T-cell (primary cell): ENCODE measurements at regions not wholly inside any gene's neighbourhood (a gene's known extent, or its start where the extent isn't known, plus 50 kb on each side); places are given as distances from the start of the nearest gene placed in this dataset.

ENCODE experiments used
- ATAC-seq, 4 experiments: fragments of 200-7000 bp in 3 of 4; fragments of 150-1000 bp in 1 of 4; cut with Tn5 transposase; replicated peaks in 1 of 4; 1 replicate in 3 of 4; 2 replicates in 1 of 4; pipeline ENCODE4 v1.10.0; 2021; ENCODE audit warnings: moderate library complexity in 3 of 4, mild to moderate bottlenecking in 2 of 4, moderate number of reproducible peaks in 1 of 4
- CTCF ChIA-PET, 2 donors: fragments of 300-600 bp; sonication (Branson Sonifier 250); formaldehyde crosslinking; loops; one replicate each; lab custom pipeline; 2022; ENCODE audit warnings: antibody characterized with exemption in 2 of 2; lab: Charles Lee
- POLR2A ChIA-PET, 2 donors: fragments of 300-600 bp; sonication (Branson Sonifier 250); formaldehyde crosslinking; loops; one replicate each; lab custom pipeline; 2022; ENCODE audit warnings: antibody characterized with exemption in 2 of 2; lab: Charles Lee
- DNase-seq, 35 experiments: peaks; one replicate each; pipeline versions ENCODE4 v3.0.0 to v3.0.0-alpha.2; 2013 to 2023
- H3K27ac ChIP-seq: one replicate; pipeline ENCODE4 v1.5.1; 2013; ENCODE audit warnings: low read length
- H3K27me3 ChIP-seq, 2 experiments: replicated peaks in 1 of 2; 1 replicate in 1 of 2; 2 replicates in 1 of 2; pipeline versions ENCODE4 v1.6.1 to v1.7.0; 2013; ENCODE audit warnings: low read length in 1 of 2, mixed read lengths in 1 of 2; ENCODE audit not compliant: control insufficient read depth in 2 of 2, insufficient read depth in 2 of 2; ENCODE audit errors: extremely low read depth in 1 of 2
- H3K36me3 ChIP-seq, 2 donors: 1 replicate in 1 of 2; 2 replicates in 1 of 2; pipeline versions ENCODE4 v1.6.1 to v1.7.0; 2013; ENCODE audit warnings: low read length in 1 of 2; ENCODE audit not compliant: control insufficient read depth in 2 of 2, insufficient read depth in 1 of 2; ENCODE audit errors: extremely low read depth in 1 of 2
- H3K4me1 ChIP-seq, 2 experiments: 1 replicate in 1 of 2; 2 replicates in 1 of 2; pipeline versions ENCODE4 v1.6.1 to v1.7.0; 2013; ENCODE audit warnings: low read length in 2 of 2, mixed read lengths in 1 of 2; ENCODE audit not compliant: insufficient read depth in 2 of 2, control insufficient read depth in 1 of 2; ENCODE audit errors: extremely low read depth in 1 of 2
- H3K4me3 ChIP-seq, 2 donors: 1 replicate in 1 of 2; 2 replicates in 1 of 2; pipeline versions ENCODE4 v1.5.1 to v1.7.0; 2013; ENCODE audit warnings: mild to moderate bottlenecking in 2 of 2, low read length in 1 of 2, moderate library complexity in 1 of 2; ENCODE audit not compliant: control insufficient read depth in 1 of 2; ENCODE audit errors: extremely low read depth in 1 of 2
- H3K9me3 ChIP-seq: 2 replicates; pipeline ENCODE4 v1.7.0; 2013
- H3K27ac Mint-ChIP-seq, 2 donors: one replicate each; pipeline ENCODE4 v1.8.0; 2020 to 2021; ENCODE audit warnings: mild to moderate bottlenecking in 2 of 2, mixed read lengths in 2 of 2
- H3K27me3 Mint-ChIP-seq, 2 donors: one replicate each; pipeline ENCODE4 v1.8.0; 2021 to 2022; ENCODE audit warnings: mixed read lengths in 2 of 2
- H3K36me3 Mint-ChIP-seq: one replicate; pipeline ENCODE4 v1.8.0; 2021; ENCODE audit warnings: mixed read lengths
- H3K4me1 Mint-ChIP-seq, 3 donors: one replicate each; pipeline ENCODE4 v1.8.0; 2020 to 2022; ENCODE audit warnings: mixed read lengths in 3 of 3, mild to moderate bottlenecking in 1 of 3
- H3K4me3 Mint-ChIP-seq, 3 donors: one replicate each; pipeline ENCODE4 v1.8.0; 2020 to 2022; ENCODE audit warnings: mild to moderate bottlenecking in 3 of 3, mixed read lengths in 3 of 3, moderate library complexity in 3 of 3
- H3K9me3 Mint-ChIP-seq, 3 donors: one replicate each; pipeline ENCODE4 v1.8.0; 2020 to 2022; ENCODE audit warnings: mixed read lengths in 3 of 3
- WGBS: methylation state at CpG from one replicate; pipeline ENCODE4 v1.1.5; 2013; ENCODE audit warnings: missing lambda C conversion rate; ENCODE audit not compliant: insufficient coverage; 5-methylcytosine and 5-hydroxymethylcytosine counted together

DNA sequence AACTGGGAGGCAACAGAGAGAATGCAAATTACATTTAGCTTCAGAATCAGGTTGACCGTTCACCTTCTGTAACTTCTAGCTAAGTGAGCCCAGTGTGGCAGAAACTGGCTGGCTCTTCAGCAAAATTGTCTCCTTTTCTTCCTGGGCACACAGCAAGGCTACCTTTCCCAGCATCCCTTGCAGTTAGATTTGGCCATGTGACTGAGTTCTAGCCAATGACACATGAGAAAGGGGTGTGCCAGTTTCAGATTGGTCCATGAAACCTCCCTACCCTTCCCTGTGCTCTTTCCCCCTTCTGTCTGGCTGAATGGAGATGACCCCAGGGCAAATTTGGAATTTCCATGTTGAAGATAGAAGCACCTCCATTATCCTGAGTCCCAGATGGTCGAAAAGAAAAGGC is 72.5 kb upstream of the SMIM23 start:
- Mint-ChIP-seq H3K27me3 (peaks cover 4 to 10% of the 10 kb centered on the region in 2 donors), H3K9me3 (no peaks in the 10 kb centered on the region), H3K4me3 (no peak overlapping the region), H3K27ac (no peak overlapping the region), H3K36me3 (no peaks in the 10 kb centered on the region), H3K4me1 (no peaks in the 10 kb centered on the region)
- CTCF ChIA-PET = no interaction called here
- no peaks in the 10 kb centered on the region for H3K9me3 ChIP-seq
- H3K36me3 ChIP-seq = no peaks in the 10 kb centered on the region
- no peak overlapping the region for H3K27ac ChIP-seq
- POLR2A ChIA-PET = no interaction called here
- ATAC-seq (no peak), DNase-seq (no peak)
- no peaks in the 10 kb centered on the region for H3K4me1 ChIP-seq
- peaks cover 0 to 20% of the 10 kb centered on the region in 2 experiments for H3K27me3 ChIP-seq
- no peak overlapping the region for H3K4me3 ChIP-seq
- WGBS = 100% methylated on average over 1 of the region's 2 CpGs

DNA sequence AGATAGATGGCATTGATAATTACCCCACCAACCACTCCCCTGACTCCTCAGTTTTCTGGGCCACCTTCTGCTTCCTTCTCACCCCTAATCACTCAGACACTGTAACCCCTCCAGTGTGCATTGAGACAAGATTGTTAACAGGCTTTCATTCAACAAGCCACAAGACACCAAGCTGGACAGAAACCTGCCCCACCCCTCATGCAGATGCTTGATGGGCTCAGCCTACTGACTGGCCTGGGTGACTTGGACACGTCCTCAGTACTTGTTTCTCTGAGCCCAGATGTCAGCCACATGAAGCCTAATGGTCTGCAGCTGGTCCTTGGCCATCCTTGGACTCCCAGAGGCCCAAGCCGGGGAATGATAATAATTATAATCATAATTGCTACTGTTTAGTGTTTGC is 71.4 kb upstream of the SMIM23 start:
- Histone ChIP-seq H3K36me3 (no peaks in the 10 kb centered on the region), H3K27me3 (peaks cover 0 to 20% of the 10 kb centered on the region in 2 experiments), H3K4me1 (no peaks in the 10 kb centered on the region), H3K4me3 (no peak overlapping the region), H3K27ac (no peak overlapping the region), H3K9me3 (no peaks in the 10 kb centered on the region)
- H3K36me3 Mint-ChIP-seq = no peaks in the 10 kb centered on the region
- DNase-seq (no peak), ATAC-seq (no peak)
- WGBS = no CpG with 5 or more reads among the region's 2 CpGs
- no peak overlapping the region for H3K4me3 Mint-ChIP-seq
- H3K27ac Mint-ChIP-seq = no peak overlapping the region
- POLR2A ChIA-PET = no interaction called here
- peaks cover 7 to 10% of the 10 kb centered on the region in 2 donors for H3K27me3 Mint-ChIP-seq
- CTCF ChIA-PET = no interaction called here
- H3K4me1 Mint-ChIP-seq = no peaks in the 10 kb centered on the region
- H3K9me3 Mint-ChIP-seq = no peaks in the 10 kb centered on the region

DNA sequence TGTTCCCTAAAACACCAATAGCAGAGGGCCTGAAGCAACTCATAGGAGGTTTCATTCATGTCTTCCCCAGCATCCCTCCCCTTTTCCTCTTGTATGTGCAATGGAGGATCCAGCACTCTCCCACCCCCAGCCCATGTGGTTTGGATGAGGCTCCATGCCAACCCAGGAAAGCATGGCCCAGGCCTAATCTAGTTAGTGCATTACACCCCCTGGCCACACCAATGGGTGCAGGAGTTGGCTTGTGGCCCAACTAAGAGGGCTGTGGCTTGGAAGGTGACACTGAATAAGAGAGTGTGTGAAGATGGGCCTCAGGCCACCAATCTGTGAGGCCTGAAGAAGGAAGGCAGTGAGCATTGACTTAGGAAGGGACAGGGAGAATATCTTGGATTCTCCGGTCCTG is 70.8 kb upstream of the SMIM23 start:
- WGBS = 82% methylated on average over 1 of the region's 1 CpG
- no peaks in the 10 kb centered on the region for H3K36me3 Mint-ChIP-seq
- no peaks in the 10 kb centered on the region for H3K4me1 ChIP-seq
- H3K9me3 ChIP-seq = no peaks in the 10 kb centered on the region
- CTCF ChIA-PET = no interaction called here
- POLR2A ChIA-PET = no interaction called here
- H3K4me3 Mint-ChIP-seq = no peak overlapping the region
- no peaks in the 10 kb centered on the region for H3K36me3 ChIP-seq
- no peaks in the 10 kb centered on the region for H3K4me1 Mint-ChIP-seq
- DNase-seq = no peak
- peaks cover 0 to 20% of the 10 kb centered on the region in 2 experiments for H3K27me3 ChIP-seq
- H3K27ac Mint-ChIP-seq = no peak overlapping the region
- H3K9me3 Mint-ChIP-seq = no peaks in the 10 kb centered on the region
- H3K4me3 ChIP-seq = no peak overlapping the region
- peaks cover 7 to 10% of the 10 kb centered on the region in 2 donors for H3K27me3 Mint-ChIP-seq
- no peak for ATAC-seq
- H3K27ac ChIP-seq = no peak overlapping the region

DNA sequence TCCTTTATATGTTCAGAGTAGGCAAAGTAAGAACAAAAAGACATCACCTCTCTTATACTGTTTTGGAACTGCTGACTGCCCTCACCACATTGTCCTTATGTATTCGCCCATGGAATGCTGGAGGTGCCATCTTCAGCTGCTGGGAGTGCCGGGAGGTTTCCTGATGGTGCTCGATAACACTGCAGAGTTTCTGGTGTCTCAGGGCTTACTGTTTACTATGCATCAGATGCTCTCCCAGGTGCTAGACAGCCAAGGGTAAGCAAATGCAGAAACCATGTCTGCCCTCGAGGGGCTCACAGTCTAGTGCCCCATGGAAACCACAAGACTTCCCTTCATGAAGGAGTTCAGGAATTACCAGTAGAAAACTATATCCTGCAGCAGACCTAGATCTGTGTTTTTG is 70.1 kb upstream of the SMIM23 start:
- H3K4me3 Mint-ChIP-seq = no peak overlapping the region
- POLR2A ChIA-PET = no interaction called here

DNA sequence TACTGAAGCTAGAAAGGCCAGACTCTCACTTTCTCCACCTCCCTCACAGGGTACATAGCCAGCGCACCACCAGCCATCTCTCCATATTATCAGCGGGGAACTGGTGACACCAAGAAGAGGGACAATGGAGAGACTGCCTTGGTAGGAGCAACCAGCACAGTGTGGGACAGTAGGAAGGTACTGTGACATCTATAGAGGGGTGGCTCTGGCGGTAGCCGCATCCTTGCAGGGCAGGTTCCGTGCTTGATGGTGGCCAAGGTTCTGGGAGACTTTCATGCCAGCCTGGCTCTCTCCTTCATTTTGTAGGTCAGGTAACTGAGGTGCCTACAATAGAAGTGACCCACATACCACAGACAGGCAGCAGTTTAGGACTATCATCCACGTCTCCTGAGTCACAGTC is 65.5 kb upstream of the SMIM23 start:
- DNase-seq (no peak), ATAC-seq (no peak)
- Histone ChIP-seq H3K36me3 (no peaks in the 10 kb centered on the region), H3K4me3 (no peak overlapping the region), H3K4me1 (peaks cover 0 to 3% of the 10 kb centered on the region in 2 experiments), H3K9me3 (no peaks in the 10 kb centered on the region), H3K27me3 (peaks cover 0 to 19% of the 10 kb centered on the region in 2 experiments), H3K27ac (no peak overlapping the region)
- Mint-ChIP-seq H3K27me3 (peaks cover 10 to 11% of the 10 kb centered on the region in 2 donors), H3K4me3 (no peak overlapping the region), H3K9me3 (no peaks in the 10 kb centered on the region), H3K4me1 (peaks cover 0 to 6% (median 1%) of the 10 kb centered on the region in 3 donors), H3K36me3 (no peaks in the 10 kb centered on the region), H3K27ac (no peak overlapping the region)
- 78% methylated on average over 4 of the region's 6 CpGs for WGBS
- CTCF ChIA-PET = no interaction called here
- POLR2A ChIA-PET = no interaction called here

More for the DNA sequence above, 70.1 kb upstream of the SMIM23 start:
- H3K9me3 ChIP-seq = no peaks in the 10 kb centered on the region
- 77% methylated on average over 3 of the region's 4 CpGs for WGBS
- no peaks in the 10 kb centered on the region for H3K9me3 Mint-ChIP-seq
- H3K27me3 ChIP-seq = peaks cover 0 to 20% of the 10 kb centered on the region in 2 experiments
- H3K27ac ChIP-seq = no peak overlapping the region
- no peaks in the 10 kb centered on the region for H3K36me3 ChIP-seq
- no peaks in the 10 kb centered on the region for H3K4me1 ChIP-seq
- DNase-seq (no peak), ATAC-seq (no peak)
- peaks cover 8 to 10% of the 10 kb centered on the region in 2 donors for H3K27me3 Mint-ChIP-seq
- no peak overlapping the region for H3K4me3 ChIP-seq
- CTCF ChIA-PET = no interaction called here
- H3K36me3 Mint-ChIP-seq = no peaks in the 10 kb centered on the region
- no peaks in the 10 kb centered on the region for H3K4me1 Mint-ChIP-seq
- H3K27ac Mint-ChIP-seq = no peak overlapping the region

DNA sequence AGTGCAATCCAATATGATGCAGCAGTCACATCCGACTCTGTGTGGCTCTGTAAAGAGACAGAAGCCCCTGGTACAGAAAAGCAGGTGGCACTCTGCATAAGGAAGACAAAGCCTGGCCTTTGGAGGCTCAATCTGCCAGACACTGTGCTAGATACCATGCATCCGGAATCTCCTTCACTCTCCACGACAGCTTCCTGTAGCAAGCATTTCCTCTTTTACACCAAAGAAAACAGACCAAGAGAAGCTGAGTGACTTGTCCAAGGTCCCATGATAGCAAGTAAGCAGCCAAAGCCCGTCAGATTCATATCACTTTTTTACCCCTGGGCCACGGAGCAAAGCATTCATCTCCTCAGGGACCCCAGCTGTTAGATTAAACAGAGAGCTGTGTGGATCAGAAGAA is 64.2 kb upstream of the SMIM23 start:
- H3K27ac ChIP-seq = no peak overlapping the region
- ChIA-PET CTCF (no interaction called here), POLR2A (no interaction called here)
- Mint-ChIP-seq H3K27ac (no peak overlapping the region), H3K4me3 (no peak overlapping the region), H3K36me3 (no peaks in the 10 kb centered on the region), H3K9me3 (peaks cover 7 to 9% (median 8%) of the 10 kb centered on the region in 3 donors), H3K4me1 (peaks cover 0 to 6% (median 1%) of the 10 kb centered on the region in 3 donors), H3K27me3 (peaks cover 10 to 14% of the 10 kb centered on the region in 2 donors)
- ATAC-seq = no peak
- no peak for DNase-seq
- H3K27me3 ChIP-seq = peaks cover 0 to 18% of the 10 kb centered on the region in 2 experiments
- H3K4me1 ChIP-seq = peaks cover 0 to 3% of the 10 kb centered on the region in 2 experiments
- no peaks in the 10 kb centered on the region for H3K36me3 ChIP-seq
- H3K9me3 ChIP-seq = no peaks in the 10 kb centered on the region
- WGBS = 17% methylated on average over 3 of the region's 5 CpGs
- H3K4me3 ChIP-seq = no peak overlapping the region
